Activated CD4-positive, alpha-beta T cell treated with anti-CD3 and anti-CD28 coated beads for 36 hours (primary cell): ENCODE measurements at regions not wholly inside any gene's neighbourhood (a gene's known extent, or its start where the extent isn't known, plus 50 kb on each side); places are given as distances from the start of the nearest gene placed in this dataset.
"Not testable (repeated sequence)": the region's sequence is repeated elsewhere in the genome, so short reads cannot be mapped to it uniquely, and the experiment has no call there.

Experiments
- ATAC-seq: fragments of 200-7000 bp; cut with Tn5 transposase; one replicate; pipeline ENCODE4 v1.10.0; 2021; ENCODE audit warnings: mild to moderate bottlenecking, moderate library complexity
- CTCF ChIA-PET: fragments of 350-600 bp; sonication (Branson Sonifier 250); formaldehyde crosslinking; loops from one replicate; lab custom pipeline; 2021; ENCODE audit warnings: antibody characterized with exemption; lab: Charles Lee
- POLR2A ChIA-PET: fragments of 350-600 bp; sonication (Branson Sonifier 250); formaldehyde crosslinking; loops from one replicate; lab custom pipeline; 2021; ENCODE audit warnings: antibody characterized with exemption, inconsistent platforms; lab: Charles Lee
- DNase-seq: peaks from one replicate; pipeline ENCODE4 v3.0.0-alpha.2; 2020
- H3K27ac Mint-ChIP-seq: one replicate; pipeline ENCODE4 v1.8.0; 2021; ENCODE audit warnings: mixed read lengths
- H3K27me3 Mint-ChIP-seq: one replicate; pipeline ENCODE4 v1.8.0; 2021; ENCODE audit warnings: mixed read lengths
- H3K36me3 Mint-ChIP-seq: one replicate; pipeline ENCODE4 v1.8.0; 2021; ENCODE audit warnings: low read depth, mixed read lengths
- H3K4me1 Mint-ChIP-seq: one replicate; pipeline ENCODE4 v1.8.0; 2021; ENCODE audit warnings: mixed read lengths
- H3K4me3 Mint-ChIP-seq: one replicate; pipeline ENCODE4 v1.8.0; 2021; ENCODE audit warnings: mild to moderate bottlenecking, moderate library complexity, mixed read lengths
- H3K9me3 Mint-ChIP-seq: one replicate; pipeline ENCODE4 v1.8.0; 2021; ENCODE audit warnings: low read depth, mixed read lengths
- intact Hi-C, 2 experiments: fragments of 100-400 bp; cut with DNase I in 1 of 2; cut with micrococcal nuclease in 1 of 2; formaldehyde crosslinking; loops; one replicate each; pipeline versions ENCODE4 v1.14.2 to v1.15.1; 2022 to 2024; cut with DNase I, micrococcal nuclease

DNA sequence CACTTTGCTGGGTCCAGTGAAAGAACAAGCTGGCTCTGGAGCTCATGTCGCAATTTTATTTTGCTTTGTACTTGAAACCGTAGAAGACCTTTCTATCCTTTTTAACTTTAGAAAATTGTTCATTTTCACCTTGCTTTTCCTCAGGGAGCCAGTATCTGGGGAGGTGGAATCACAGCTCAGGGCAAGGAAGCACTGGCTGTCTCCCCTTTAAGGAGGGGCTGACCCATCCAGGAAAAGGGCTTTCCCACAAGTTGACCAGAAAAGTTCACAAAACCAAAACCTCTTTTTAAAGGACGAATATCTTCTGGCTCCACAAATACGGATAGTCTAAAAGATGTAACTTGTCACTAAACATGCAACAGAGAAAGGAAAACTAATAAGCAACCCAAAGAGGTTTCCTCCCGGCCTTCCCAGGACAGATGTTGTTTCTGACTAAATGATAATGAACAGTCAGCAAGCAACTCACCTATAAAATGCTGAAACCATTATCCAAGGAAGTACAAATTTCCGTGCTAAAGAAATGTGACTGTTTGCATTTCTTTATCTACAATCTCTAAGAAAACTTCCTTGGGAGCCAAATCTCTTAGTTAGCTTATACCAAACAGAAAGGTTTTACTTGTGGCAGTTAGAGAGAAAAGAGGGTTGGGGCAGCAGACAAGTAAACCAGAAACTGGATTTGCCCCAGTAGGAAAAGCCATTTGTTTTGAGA is 278.2 kb downstream of the PLK2 start:
- ATAC-seq (no peak), DNase-seq (no peak)
- Mint-ChIP-seq H3K36me3 (no peaks in the 10 kb centered on the region), H3K9me3 (no peaks in the 10 kb centered on the region), H3K27ac (no peak overlapping the region), H3K4me3 (no peak overlapping the region), H3K4me1 (no peaks in the 10 kb centered on the region), H3K27me3 (peaks cover 2% of the 10 kb centered on the region)
- POLR2A ChIA-PET: no interaction called here
- intact Hi-C loops: no loop called here
- CTCF ChIA-PET: interaction anchor here (1.0 kb wide), 1 partner anchor 257 kb away, joined by 3 read pairs; no protein-coding TSS in a partner anchor

DNA sequence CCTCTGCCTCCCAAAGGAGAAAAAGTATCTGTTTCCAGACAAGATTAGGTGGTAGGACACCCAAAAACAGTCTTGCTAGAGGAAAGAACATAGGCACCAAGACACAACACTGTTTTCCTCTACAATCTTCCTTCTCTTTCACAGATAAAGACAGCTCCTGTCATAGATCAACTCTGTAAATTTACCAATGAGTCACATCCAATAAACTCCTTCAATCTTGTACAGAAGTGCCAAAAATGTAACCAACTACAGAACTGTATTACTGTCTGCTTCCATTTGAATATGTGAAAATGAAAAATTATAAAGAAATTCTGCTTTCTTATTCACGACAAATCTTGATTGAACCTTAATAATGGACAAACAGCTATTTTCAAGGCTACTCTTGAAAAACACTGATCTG is 286.9 kb downstream of the PLK2 start:
- Mint-ChIP-seq H3K4me1 (no peaks in the 10 kb centered on the region), H3K27ac (no peak overlapping the region), H3K36me3 (no peaks in the 10 kb centered on the region), H3K4me3 (no peak overlapping the region), H3K27me3 (peaks cover 2% of the 10 kb centered on the region), H3K9me3 (no peaks in the 10 kb centered on the region)
- DNase-seq (no peak), ATAC-seq (no peak)
- intact Hi-C loops: no loop called here
- ChIA-PET POLR2A (no interaction called here), CTCF (interaction anchor here (1.2 kb wide), 1 partner anchor 11 kb away, joined by 3 read pairs; no protein-coding TSS in a partner anchor)

DNA sequence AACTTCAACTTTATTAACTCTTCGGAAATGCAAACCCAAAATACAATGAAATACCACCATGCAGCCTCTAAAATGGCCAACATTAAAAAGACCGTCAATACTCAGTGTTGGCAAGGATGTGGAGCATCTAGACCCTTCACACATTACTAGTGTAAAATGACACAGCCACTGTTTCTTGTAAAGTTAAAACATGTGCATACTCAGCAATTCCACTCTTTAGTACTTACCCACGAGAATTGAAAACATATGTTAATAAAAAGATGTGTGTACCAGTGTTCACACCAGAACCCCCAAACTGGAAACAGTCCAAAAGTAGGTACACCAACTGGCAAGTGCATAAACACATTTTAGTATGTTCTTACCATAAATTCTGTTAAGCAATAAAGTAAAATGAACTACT is 294.7 kb downstream of the PLK2 start:
- DNase-seq (no peak), ATAC-seq (no peak)
- ChIA-PET CTCF (no interaction called here), POLR2A (no interaction called here)
- H3K27ac Mint-ChIP-seq: no peak overlapping the region
- intact Hi-C loops: no loop called here
- H3K4me1 Mint-ChIP-seq: no peaks in the 10 kb centered on the region
- peaks cover 2% of the 10 kb centered on the region for H3K27me3 Mint-ChIP-seq
- H3K4me3 Mint-ChIP-seq: no peak overlapping the region
- no peaks in the 10 kb centered on the region for H3K9me3 Mint-ChIP-seq
- no peaks in the 10 kb centered on the region for H3K36me3 Mint-ChIP-seq

GRCh38 chr5:58161889-58162288 is 298.0 kb downstream of the PLK2 start:
- CTCF ChIA-PET: interaction anchor here (1.1 kb wide), 1 partner anchor 11 kb away, joined by 3 read pairs; no protein-coding TSS in a partner anchor
- H3K27me3 Mint-ChIP-seq, H3K4me1 Mint-ChIP-seq, H3K27ac Mint-ChIP-seq, DNase-seq, ATAC-seq, intact Hi-C loops, H3K4me3 Mint-ChIP-seq, H3K9me3 Mint-ChIP-seq, POLR2A ChIA-PET, H3K36me3 Mint-ChIP-seq: not testable (repeated sequence)

DNA sequence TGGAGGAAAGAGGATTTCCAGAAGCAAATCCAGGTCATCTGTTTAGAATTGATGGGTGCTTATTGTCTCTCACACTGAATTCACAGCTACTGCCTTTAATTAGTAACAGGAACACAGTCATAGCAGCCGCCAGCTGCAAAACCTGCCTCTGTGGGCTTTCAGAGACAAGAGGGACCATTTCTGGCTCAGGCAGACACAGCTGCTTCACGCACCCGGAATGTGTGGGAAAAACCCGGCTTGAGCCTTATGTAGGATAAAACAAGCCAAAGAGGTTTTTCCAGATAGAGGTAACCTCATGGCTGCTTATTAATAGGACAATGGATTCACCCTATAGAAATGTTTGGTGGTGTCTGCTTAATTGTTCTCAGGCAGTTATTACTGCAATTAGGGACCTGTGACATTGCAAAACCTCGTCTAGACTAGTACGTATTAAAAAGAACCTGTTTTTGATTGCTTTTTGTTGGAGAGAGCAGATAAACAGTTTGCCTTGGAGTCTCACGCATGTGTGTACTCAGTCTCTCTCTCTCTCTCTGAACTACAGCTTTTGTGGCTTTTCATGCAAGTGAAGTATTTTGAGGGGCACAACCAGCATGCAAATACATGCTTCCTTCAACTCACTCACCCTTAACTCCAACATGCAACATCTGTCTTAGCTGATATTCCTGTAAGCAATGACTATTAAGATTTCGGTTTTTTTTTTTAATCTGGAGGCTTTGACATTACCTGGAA is 302.7 kb downstream of the PLK2 start:
- Mint-ChIP-seq H3K4me1 (no peaks in the 10 kb centered on the region), H3K36me3 (no peaks in the 10 kb centered on the region), H3K27ac (no peak overlapping the region), H3K4me3 (no peak overlapping the region), H3K27me3 (peaks cover 7% of the 10 kb centered on the region), H3K9me3 (no peaks in the 10 kb centered on the region)
- no peak for ATAC-seq
- ChIA-PET POLR2A (no interaction called here), CTCF (interaction anchor here (0.6 kb wide), 1 partner anchor 1657 kb away, joined by 3 read pairs; no protein-coding TSS in a partner anchor)
- intact Hi-C loops: no loop called here
- no peak for DNase-seq

GRCh38 chr5:58156361-58156760 is 303.5 kb downstream of the PLK2 start:
- DNase-seq: no peak
- H3K36me3 Mint-ChIP-seq: no peaks in the 10 kb centered on the region
- ChIA-PET CTCF (interaction anchor here (0.6 kb wide), 1 partner anchor 1658 kb away, joined by 3 read pairs; no protein-coding TSS in a partner anchor), POLR2A (no interaction called here)
- H3K27me3 Mint-ChIP-seq: peaks cover 8% of the 10 kb centered on the region
- no peaks in the 10 kb centered on the region for H3K9me3 Mint-ChIP-seq
- H3K4me1 Mint-ChIP-seq: no peaks in the 10 kb centered on the region
- H3K4me3 Mint-ChIP-seq: no peak overlapping the region
- no peak overlapping the region for H3K27ac Mint-ChIP-seq
- ATAC-seq: no peak
- intact Hi-C loops: no loop called here

DNA sequence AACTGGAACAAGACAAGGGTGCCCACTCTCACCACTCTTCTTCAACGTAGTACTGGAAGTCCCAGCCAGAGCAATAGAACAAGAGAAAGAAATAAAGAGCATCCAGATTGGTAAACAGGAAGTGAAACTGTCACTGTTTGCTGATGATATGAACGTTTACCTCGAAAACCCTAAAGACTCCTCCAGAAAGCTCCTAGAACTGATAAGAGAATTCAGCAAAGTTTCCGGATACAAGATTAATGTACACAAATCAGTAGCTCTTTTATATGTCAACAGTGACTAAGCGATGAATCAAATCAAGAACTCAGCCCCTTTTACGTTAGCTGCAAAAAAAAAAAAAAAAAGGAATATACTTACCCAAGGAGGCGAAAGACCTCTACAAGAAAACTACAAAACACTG is 306.6 kb downstream of the PLK2 start:
- CTCF ChIA-PET: no interaction called here
- Mint-ChIP-seq H3K27ac (no peak overlapping the region), H3K27me3 (peaks cover 8% of the 10 kb centered on the region), H3K36me3 (no peaks in the 10 kb centered on the region), H3K4me3 (no peak overlapping the region), H3K4me1 (no peaks in the 10 kb centered on the region), H3K9me3 (no peaks in the 10 kb centered on the region)
- DNase-seq (no peak), ATAC-seq (no peak)
- POLR2A ChIA-PET: no interaction called here
- intact Hi-C loops: no loop called here

- intact Hi-C loops: no loop called here
- no peak for DNase-seq
- no peak overlapping the region for H3K27ac Mint-ChIP-seq
Observed at GRCh38 chr5:58151414-58151813, 308.5 kb downstream of the PLK2 start.

GRCh38 chr5:58150926-58151325 is 309.0 kb downstream of the PLK2 start:
- Mint-ChIP-seq H3K4me3 (no peak overlapping the region), H3K27ac (no peak overlapping the region), H3K36me3 (no peaks in the 10 kb centered on the region), H3K27me3 (peaks cover 11% of the 10 kb centered on the region), H3K9me3 (no peaks in the 10 kb centered on the region), H3K4me1 (no peaks in the 10 kb centered on the region)
- ChIA-PET POLR2A (no interaction called here), CTCF (no interaction called here)
- no peak for ATAC-seq
- no peak for DNase-seq
- intact Hi-C loops: no loop called here

More at GRCh38 chr5:58151414-58151813, 308.5 kb downstream of the PLK2 start:
- Mint-ChIP-seq H3K4me1 (no peaks in the 10 kb centered on the region), H3K9me3 (no peaks in the 10 kb centered on the region), H3K27me3 (peaks cover 13% of the 10 kb centered on the region), H3K4me3 (no peak overlapping the region), H3K36me3 (no peaks in the 10 kb centered on the region)
- no peak for ATAC-seq
- POLR2A ChIA-PET: no interaction called here
- CTCF ChIA-PET: no interaction called here

DNA sequence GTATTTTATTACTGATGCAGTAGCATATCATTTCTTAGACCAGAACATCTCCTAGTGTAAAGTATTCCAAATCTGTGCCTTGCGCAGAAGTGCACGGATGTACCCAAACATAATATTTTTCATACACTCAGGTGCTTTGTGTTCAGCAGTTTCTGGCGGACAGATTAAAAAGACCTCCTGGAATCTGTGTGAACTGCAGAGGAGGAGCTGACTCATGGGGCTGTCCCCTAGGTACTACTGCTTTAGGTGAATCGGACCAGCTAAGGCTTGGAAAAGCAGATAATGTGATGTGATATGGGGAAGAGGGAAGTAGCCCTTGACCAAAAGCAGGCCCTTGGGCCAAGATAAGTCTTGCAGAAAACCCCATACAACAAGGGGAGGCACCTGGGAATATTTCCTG is 310.1 kb downstream of the PLK2 start:
- Mint-ChIP-seq H3K27ac (no peak overlapping the region), H3K36me3 (no peaks in the 10 kb centered on the region), H3K4me3 (no peak overlapping the region), H3K4me1 (no peaks in the 10 kb centered on the region), H3K27me3 (peaks cover 11% of the 10 kb centered on the region), H3K9me3 (no peaks in the 10 kb centered on the region)
- CTCF ChIA-PET: interaction anchor here (0.6 kb wide), 1 partner anchor 9 kb away, joined by 3 read pairs; no protein-coding TSS in a partner anchor
- ATAC-seq (no peak), DNase-seq (no peak)
- POLR2A ChIA-PET: no interaction called here
- intact Hi-C loops: no loop called here

GRCh38 chr5:58149345-58149744 is 310.5 kb downstream of the PLK2 start:
- no peak for ATAC-seq
- POLR2A ChIA-PET: no interaction called here
- H3K27me3 Mint-ChIP-seq: peaks cover 11% of the 10 kb centered on the region
- no peak overlapping the region for H3K27ac Mint-ChIP-seq
- intact Hi-C loops: no loop called here
- no peaks in the 10 kb centered on the region for H3K36me3 Mint-ChIP-seq
- H3K4me3 Mint-ChIP-seq: no peak overlapping the region
- CTCF ChIA-PET: interaction anchor here (0.6 kb wide), 1 partner anchor 8 kb away, joined by 3 read pairs; no protein-coding TSS in a partner anchor
- H3K9me3 Mint-ChIP-seq: no peaks in the 10 kb centered on the region
- DNase-seq: no peak
- H3K4me1 Mint-ChIP-seq: no peaks in the 10 kb centered on the region
